GM04503 (cell line): ENCODE measurements at regions not wholly inside any gene's neighbourhood (a gene's known extent, or its start where the extent isn't known, plus 50 kb on each side); places are given as distances from the start of the nearest gene placed in this dataset.

ENCODE experiments used
- DNase-seq: peaks from one replicate; pipeline ENCODE4 v3.0.0-alpha.2; 2012; ENCODE audit warnings: low read depth

DNA sequence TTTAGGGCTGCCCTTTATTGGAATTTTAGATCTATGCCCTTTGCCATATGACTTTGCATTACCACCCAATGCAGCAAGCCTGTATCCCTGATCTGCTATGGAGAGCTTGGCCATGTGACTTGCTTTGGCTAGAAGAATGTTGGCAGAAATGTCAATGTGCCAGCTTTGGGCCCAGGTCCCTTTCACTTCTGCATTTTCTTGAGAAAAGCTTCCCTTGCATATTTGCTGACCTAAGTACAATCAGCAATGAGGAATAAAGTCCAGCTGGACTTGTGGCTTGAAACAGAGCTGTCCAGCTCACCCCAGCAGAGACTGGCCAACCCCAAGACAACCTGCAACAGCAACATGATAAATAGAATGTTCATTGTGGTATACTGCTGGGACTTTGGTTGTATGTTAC lies 135.9 kb downstream of the PAH start:
- no peak for DNase-seq

- no peak for DNase-seq
Observed at GRCh38 chr12:102776041-102776440, 141.0 kb downstream of the PAH start.

GRCh38 chr12:102769323-102769916 lies 147.6 kb downstream of the PAH start:
- no peak for DNase-seq

DNA sequence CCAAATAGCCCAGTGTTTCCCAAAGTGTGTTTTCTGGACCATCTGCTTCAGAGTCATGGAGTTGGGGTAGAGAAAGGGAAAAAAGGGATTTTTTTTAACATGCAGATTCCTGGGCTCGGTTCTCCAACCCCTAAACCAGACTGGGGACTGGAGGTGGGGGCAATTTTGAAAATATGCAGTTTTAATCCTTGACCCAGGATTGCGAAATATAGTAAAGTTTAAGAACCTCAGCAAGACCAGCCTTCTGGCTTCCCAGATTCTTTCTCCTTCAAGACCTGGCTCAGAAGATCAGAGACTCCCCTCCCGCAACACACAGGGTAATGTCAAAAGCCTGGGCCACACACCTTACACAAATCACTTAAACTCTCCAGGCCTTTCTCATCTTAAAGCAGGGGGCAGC lies 150.1 kb downstream of the PAH start:
- DNase-seq: no peak

DNA sequence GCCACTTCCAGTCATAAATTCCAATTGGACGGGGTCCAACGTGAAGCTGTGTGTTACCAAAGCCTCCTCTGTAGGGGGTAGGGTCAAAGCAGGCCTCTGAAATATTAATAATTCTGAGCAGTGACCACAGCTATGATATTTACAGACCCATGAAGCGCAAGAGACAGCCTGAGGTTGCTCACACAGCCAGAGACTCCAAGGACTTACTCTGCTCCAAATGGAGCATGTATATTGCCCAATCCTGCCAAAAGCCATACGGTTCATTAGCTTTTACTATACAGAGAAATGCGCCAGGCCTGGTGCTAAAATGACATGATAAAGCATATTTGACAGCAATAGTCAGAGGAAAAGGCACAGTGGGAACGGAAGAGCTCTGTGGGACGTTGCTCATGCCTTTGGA lies 151.3 kb downstream of the PAH start:
- DNase-seq: no peak

GRCh38 chr12:102763471-102763870 lies 153.6 kb downstream of the PAH start:
- no peak for DNase-seq

DNA sequence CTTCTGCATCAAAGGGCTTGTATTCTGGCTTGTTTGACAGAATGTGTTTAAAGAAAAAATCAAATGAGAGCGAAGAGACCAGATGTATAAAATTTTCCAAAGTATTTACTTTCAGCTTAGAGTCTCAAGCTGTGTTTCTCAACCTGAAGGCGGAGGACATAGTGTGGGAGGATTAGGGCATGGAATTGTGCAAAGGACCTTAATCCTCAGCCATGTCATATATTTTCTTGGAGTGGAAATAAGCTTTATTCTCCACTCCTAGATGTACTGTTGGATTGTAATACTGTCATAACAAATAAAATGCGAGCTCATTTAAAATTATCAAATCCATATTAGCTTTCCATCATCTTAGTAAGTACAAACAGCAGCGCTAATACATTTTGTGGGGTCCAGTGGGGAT lies 154.0 kb downstream of the PAH start:
- DNase-seq: no peak

DNA sequence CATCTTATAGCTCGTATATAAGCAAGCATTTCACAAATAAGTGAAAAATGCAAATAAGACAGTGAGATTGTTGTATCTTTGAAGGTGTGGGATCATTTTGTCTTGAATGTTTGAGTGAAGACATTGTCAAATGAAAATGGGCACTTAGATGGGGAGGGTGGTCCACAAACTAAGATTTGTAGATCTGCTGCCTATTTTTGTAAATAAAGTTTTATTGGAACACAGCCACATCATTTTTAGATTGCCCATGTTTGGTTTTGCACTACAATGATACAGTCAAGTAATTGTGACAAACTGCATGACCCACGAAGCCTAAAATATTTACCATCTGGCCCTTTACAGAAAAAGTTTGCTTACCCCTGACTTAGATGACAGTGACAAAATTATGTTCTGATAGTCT lies 156.7 kb downstream of the PAH start:
- no peak for DNase-seq

GRCh38 chr12:102759466-102759865 lies 157.6 kb downstream of the PAH start:
- no peak for DNase-seq

DNA sequence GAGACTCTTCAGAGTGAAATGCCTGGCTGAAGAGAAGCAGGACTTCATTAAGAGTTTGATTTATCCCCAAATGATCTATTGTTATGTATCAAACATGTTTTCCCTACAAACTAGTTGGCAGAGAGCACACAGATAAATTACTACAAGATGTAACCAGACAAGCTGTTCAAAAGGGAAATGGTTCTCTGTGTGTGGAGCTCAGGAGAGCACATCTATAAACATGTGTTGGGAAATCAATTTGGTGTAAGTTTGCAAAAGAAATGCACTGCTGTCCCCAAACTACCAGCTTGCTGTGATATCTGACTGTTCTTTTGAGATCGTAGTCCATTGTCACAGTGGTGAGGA lies 159.2 kb downstream of the PAH start:
- no peak for DNase-seq

- DNase-seq: no peak
Observed at GRCh38 chr12:102757154-102757881, 159.7 kb downstream of the PAH start.

DNA sequence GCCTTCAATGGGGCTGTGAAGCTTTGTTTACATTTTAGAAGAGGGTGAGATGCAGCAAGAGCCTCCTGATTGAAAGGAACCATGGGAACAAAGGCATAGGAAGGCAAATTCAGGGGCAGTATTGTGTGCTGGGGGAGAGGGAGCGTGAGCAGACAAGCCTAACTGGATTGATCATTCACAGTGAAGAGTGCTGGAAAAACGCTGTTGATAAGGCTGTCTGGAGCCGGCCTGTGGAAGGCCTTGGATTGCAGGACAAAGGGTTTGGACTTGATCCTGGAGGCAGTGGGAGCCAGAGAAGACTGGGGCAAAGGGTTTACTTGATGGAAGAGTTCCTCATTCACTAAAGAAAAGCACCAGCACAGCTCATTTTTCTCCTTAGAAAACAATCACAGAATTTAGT lies 160.5 kb downstream of the PAH start:
- no peak for DNase-seq

DNA sequence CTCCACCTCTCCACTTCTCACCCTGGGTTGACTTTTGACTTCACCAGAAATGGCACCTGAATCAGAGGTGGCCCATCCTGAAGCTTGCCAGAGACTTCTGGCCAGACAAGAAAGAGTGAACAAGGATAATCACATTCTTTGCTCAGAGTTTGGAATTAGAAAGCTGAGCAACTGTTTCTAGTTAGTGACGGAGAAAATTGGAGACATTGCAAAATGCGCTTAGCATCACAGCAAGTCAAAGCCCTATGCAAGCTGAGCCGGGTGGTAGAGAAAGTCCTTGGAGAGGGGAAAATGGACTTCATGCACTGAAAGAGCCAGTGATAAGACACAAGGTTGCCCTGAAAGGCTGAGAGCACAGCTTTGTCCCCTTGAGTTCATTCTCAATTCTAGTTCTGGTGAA lies 161.8 kb downstream of the PAH start:
- no peak for DNase-seq

- no peak for DNase-seq
Observed at GRCh38 chr12:102753802-102754201, 163.2 kb downstream of the PAH start.

- no peak for DNase-seq
Observed at GRCh38 chr12:102748704-102749103, 168.3 kb downstream of the PAH start.

- DNase-seq: no peak
Observed at GRCh38 chr12:102746963-102747362, 170.1 kb downstream of the PAH start.

GRCh38 chr12:102745971-102746600 lies 171.0 kb downstream of the PAH start:
- no peak for DNase-seq

GRCh38 chr12:102741196-102741595 lies 175.8 kb downstream of the PAH start:
- no peak for DNase-seq

- DNase-seq: no peak
Observed at GRCh38 chr12:102740141-102740955, 176.7 kb downstream of the PAH start.

- DNase-seq: no peak
Observed at GRCh38 chr12:102736328-102736727, 180.7 kb downstream of the PAH start.

GRCh38 chr12:102735104-102735503 lies 181.9 kb downstream of the PAH start:
- DNase-seq: no peak

DNA sequence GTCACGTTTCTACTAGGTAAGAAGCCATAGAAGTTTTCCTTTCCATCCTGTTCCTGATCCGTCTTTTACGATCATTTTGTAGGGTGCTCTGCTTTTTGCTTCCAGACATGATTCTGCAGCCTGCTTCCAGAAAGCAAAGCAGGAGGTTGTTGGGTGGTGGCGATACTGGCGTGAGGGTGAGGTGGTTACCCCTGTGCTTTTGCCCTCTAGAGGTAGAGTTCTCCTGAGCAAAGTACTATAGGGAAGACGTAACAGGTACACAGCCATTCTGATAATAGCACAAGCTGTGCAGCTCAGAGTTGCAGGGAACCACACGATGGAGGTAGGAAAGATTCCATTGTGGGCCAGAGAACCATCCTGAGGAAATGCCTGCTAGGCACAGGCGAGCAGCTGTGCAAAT lies 186.0 kb downstream of the PAH start:
- no peak for DNase-seq
